Endothelial cell of umbilical vein (primary cell): ENCODE measurements at regions not wholly inside any gene's neighbourhood (a gene's known extent, or its start where the extent isn't known, plus 50 kb on each side); places are given as distances from the start of the nearest gene placed in this dataset.

Source experiments
- BruUV-seq: library from RNA; stranded (reverse); fragments of 400-500 nt; replicated peaks from 2 replicates; lab custom pipeline; 2021; lab: Mats Ljungman, UMichigan
- CTCF ChIA-PET: fragments of 300-600, 350-600 bp; sonication (Branson Sonifier 250); formaldehyde crosslinking; loops from one replicate; lab custom pipeline; 2021; ENCODE audit warnings: antibody characterized with exemption, inconsistent platforms; lab: Charles Lee
- POLR2A ChIA-PET: fragments of 300-600, 350-600 bp; sonication (Branson Sonifier 250); formaldehyde crosslinking; loops from one replicate; lab custom pipeline; 2021; ENCODE audit warnings: antibody characterized with exemption, inconsistent platforms; lab: Charles Lee
- DNase-seq: peaks from one replicate; pipeline ENCODE4 v3.0.0-alpha.2; 2011; ENCODE audit warnings: low read depth, low spot score
- FAIRE-seq: peaks from 2 replicates; lab custom pipeline; 2011; peaks lifted over from hg19 to GRCh38; lab: Jason Lieb, UNC
- H2AFZ ChIP-seq: 2 replicates; pipeline ENCODE4 v1.6.0; 2012; ENCODE audit warnings: low read depth, low read length, control low read depth, inconsistent platforms
- H3K27ac ChIP-seq: 2 replicates; pipeline ENCODE4 v1.5.1; 2011; ENCODE audit warnings: low read depth, mild to moderate bottlenecking, control low read depth, low read length, moderate library complexity; ENCODE audit not compliant: insufficient read depth
- H3K27me3 ChIP-seq, 2 experiments: 2 replicates each; pipeline versions ENCODE4 v1.6.0 to v1.6.1; 2011; ENCODE audit warnings: low read length in 2 of 2, mixed read lengths in 1 of 2; ENCODE audit not compliant: control insufficient read depth in 2 of 2, insufficient read depth in 2 of 2
- H3K36me3 ChIP-seq, 2 experiments: 2 replicates in 1 of 2; 3 replicates in 1 of 2; pipeline ENCODE4 v1.5.1; 2011; ENCODE audit warnings: low read length in 2 of 2, mild to moderate bottlenecking in 1 of 2, moderate library complexity in 1 of 2; ENCODE audit not compliant: control insufficient read depth in 2 of 2, insufficient read depth in 2 of 2; ENCODE audit errors: extremely low read depth in 1 of 2
- H3K4me1 ChIP-seq: 3 replicates; pipeline ENCODE4 v1.5.1; 2011; ENCODE audit warnings: mild to moderate bottlenecking, low read length; ENCODE audit not compliant: control insufficient read depth, insufficient read depth; ENCODE audit errors: extremely low read depth
- H3K4me2 ChIP-seq: 2 replicates; pipeline ENCODE4 v1.6.1; 2011; ENCODE audit warnings: low read length, control low read depth, mixed read lengths; ENCODE audit not compliant: insufficient read depth
- H3K4me3 ChIP-seq, 3 experiments: fragments of 200-600 bp in 1 of 3; sonication (generic), shearing (Covaris generic) in 1 of 3; replicated peaks in 1 of 3; 2 replicates each; pipeline ENCODE4 v1.5.1; 2011 to 2016; ENCODE audit warnings: control low read depth in 3 of 3, low read length in 3 of 3, mild to moderate bottlenecking in 2 of 3, inconsistent platforms in 1 of 3, low read depth in 1 of 3, moderate library complexity in 1 of 3; ENCODE audit not compliant: insufficient read depth in 1 of 3
- H3K79me2 ChIP-seq: 2 replicates; pipeline ENCODE4 v1.6.0; 2012; ENCODE audit warnings: low read length, inconsistent platforms; ENCODE audit not compliant: control insufficient read depth, insufficient read depth
- H3K9ac ChIP-seq: replicated peaks from 2 replicates; pipeline ENCODE3; 2011; ENCODE audit warnings: low read length, control low read depth; ENCODE audit not compliant: insufficient read depth; ENCODE audit errors: extremely low read depth
- H3K9me1 ChIP-seq: replicated peaks from 3 replicates; pipeline ENCODE4 v1.6.0; 2011; ENCODE audit warnings: mild to moderate bottlenecking, low read length; ENCODE audit not compliant: control insufficient read depth, insufficient read depth; ENCODE audit errors: extremely low read depth
- H3K9me3 ChIP-seq: replicated peaks from 2 replicates; pipeline ENCODE4 v1.5.1; 2012; ENCODE audit warnings: low read length, inconsistent platforms; ENCODE audit not compliant: control insufficient read depth, insufficient read depth
- H4K20me1 ChIP-seq: replicated peaks from 2 replicates; pipeline ENCODE3; 2011; ENCODE audit warnings: mild to moderate bottlenecking, low read length; ENCODE audit not compliant: control insufficient read depth, insufficient read depth; ENCODE audit errors: extremely low read depth
- CTCF ChIP-seq, 2 donors: IDR thresholded peaks; 1 replicate in 1 of 2; 2 replicates in 1 of 2; pipeline ENCODE4 v1.5.1; 2011; ENCODE audit warnings: low read length in 2 of 2, mild to moderate bottlenecking in 2 of 2, moderate library complexity in 2 of 2, control low read depth in 1 of 2, inconsistent platforms in 1 of 2, low read depth in 1 of 2; ENCODE audit not compliant: insufficient read depth in 1 of 2; ENCODE audit errors: extremely low read depth in 1 of 2
- EZH2 ChIP-seq: IDR thresholded peaks from 2 replicates; pipeline ENCODE4 v1.6.1; 2012; ENCODE audit warnings: borderline replicate concordance, low read depth, mild to moderate bottlenecking, moderate library complexity, low read length, inconsistent platforms; ENCODE audit not compliant: severe bottlenecking
- FOS ChIP-seq: IDR thresholded peaks from 2 replicates; pipeline ENCODE4 v1.6.1; 2011; ENCODE audit warnings: mild to moderate bottlenecking, low read length, moderate library complexity, borderline replicate concordance; ENCODE audit not compliant: insufficient read depth
- GATA2 ChIP-seq: IDR thresholded peaks from 2 replicates; pipeline ENCODE4 v1.7.0; 2011; ENCODE audit warnings: low read depth, mild to moderate bottlenecking, moderate library complexity, mixed read lengths, low read length; ENCODE audit not compliant: insufficient read length, insufficient read depth
- JUN ChIP-seq: IDR thresholded peaks from 2 replicates; pipeline ENCODE4 v1.6.1; 2011; ENCODE audit warnings: borderline replicate concordance, low read depth; ENCODE audit not compliant: insufficient read length, insufficient read depth
- MAX ChIP-seq: IDR thresholded peaks from 2 replicates; pipeline ENCODE4 v1.6.1; 2011; ENCODE audit not compliant: insufficient read depth, insufficient read length
- MYC ChIP-seq: IDR thresholded peaks from one replicate; pipeline ENCODE4 v1.6.1; 2011; ENCODE audit warnings: mild to moderate bottlenecking, low read depth, low read length
- POLR2A ChIP-seq: IDR thresholded peaks from 2 replicates; pipeline ENCODE4 v1.6.1; 2012; ENCODE audit warnings: low read depth, mild to moderate bottlenecking, control low read depth, low read length
- POLR2AphosphoS5 ChIP-seq: IDR thresholded peaks from 2 replicates; pipeline ENCODE4 v1.6.1; 2012; ENCODE audit warnings: low read depth, mild to moderate bottlenecking, control low read depth, low read length, moderate library complexity; ENCODE audit not compliant: insufficient read depth
- dilution Hi-C: fragments of 300-500 bp; cut with MboI; formaldehyde crosslinking; loops from one replicate; pipeline ENCODE4 v1.15.0; 2019; ENCODE audit warnings: low sequenced_read_pairs; ENCODE audit not compliant: extremely low pct_ligation_motif_present
- intact Hi-C: fragments of 100-400 bp; cut with micrococcal nuclease; formaldehyde crosslinking; loops from one replicate; pipeline ENCODE4 v1.10.0; 2022

DNA sequence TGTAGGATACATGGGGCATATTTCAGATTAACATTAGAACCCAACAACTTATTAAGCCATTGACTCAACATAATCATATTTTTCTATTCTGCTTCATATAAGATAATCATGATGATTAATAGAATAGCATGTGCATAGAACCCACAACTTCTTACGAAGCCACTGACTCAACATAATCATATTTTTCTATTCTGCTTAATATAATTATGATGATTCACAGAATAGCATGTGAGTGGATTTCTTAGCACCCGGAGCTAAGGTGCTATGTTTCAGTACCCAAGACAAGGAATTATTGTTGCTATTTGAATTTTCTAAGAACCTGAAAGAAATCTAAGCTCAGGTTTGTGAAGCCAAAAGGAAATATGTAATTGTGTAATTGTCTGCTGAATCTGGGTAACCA lies 96.8 kb downstream of the TENT5A start:
- Histone ChIP-seq H4K20me1 (no peaks in the 10 kb centered on the region), H3K27me3 (no peaks in the 10 kb centered on the region), H3K4me1 (no peaks in the 10 kb centered on the region), H3K36me3 (no peaks in the 10 kb centered on the region), H3K27ac (no peak overlapping the region), H2AFZ (no peak overlapping the region), H3K9me1 (no peaks in the 10 kb centered on the region), H3K4me3 (no peak overlapping the region), H3K4me2 (no peak overlapping the region), H3K79me2 (no peaks in the 10 kb centered on the region), H3K9ac (no peak overlapping the region), H3K9me3 (no peaks in the 10 kb centered on the region)
- FAIRE-seq, result no peak
- intact Hi-C loops, result no loop called here
- dilution Hi-C loops, result no loop called here
- DNase-seq, result no peak
- no TSS peak for BruUV-seq
- CTCF ChIA-PET, result no interaction called here
- POLR2A ChIA-PET, result no interaction called here
- TF ChIP-seq MAX (no peak), CTCF (IDR thresholded peaks at IDR 0.05; ENCODE audit: extremely low read depth in 1 of 2, insufficient read depth in 1 of 2, low read depth in 1 of 2, low read length in 2 of 2) (no peak), EZH2 (no peak), POLR2A (no peak), JUN (no peak), FOS (no peak), MYC (no peak), POLR2AphosphoS5 (no peak), GATA2 (no peak)
